BJ (cell line): ENCODE measurements at regions not wholly inside any gene's neighbourhood (a gene's known extent, or its start where the extent isn't known, plus 50 kb on each side); places are given as distances from the start of the nearest gene placed in this dataset.

Experiments
- CTCF ChIA-PET: fragments of 350-600 bp; formaldehyde crosslinking; extraction: SDS; loops from one replicate; lab custom pipeline; 2021; ENCODE audit warnings: antibody characterized with exemption, inconsistent platforms; lab: Yijun Ruan, JAX
- POLR2A ChIA-PET: fragments of 300-600 bp; sonication (Branson Sonifier 250); formaldehyde crosslinking; extraction: SDS; loops from one replicate; lab custom pipeline; 2021; ENCODE audit warnings: antibody characterized with exemption; lab: Charles Lee
- DNase-seq: peaks from one replicate; pipeline ENCODE4 v3.0.0-alpha.2; 2011; ENCODE audit warnings: low read depth
- H3K27me3 ChIP-seq: 2 replicates; pipeline ENCODE4 v1.6.0; 2011; ENCODE audit warnings: low read length; ENCODE audit not compliant: control insufficient read depth, insufficient read depth
- H3K36me3 ChIP-seq: 2 replicates; pipeline ENCODE4 v1.5.1; 2011; ENCODE audit warnings: low read length; ENCODE audit not compliant: control insufficient read depth, insufficient read depth
- H3K4me3 ChIP-seq: 2 replicates; pipeline ENCODE4 v1.5.1; 2011; ENCODE audit warnings: low read depth, mild to moderate bottlenecking, control low read depth, low read length
- TF ChIP-seq, protein P1 (sequence below): IDR thresholded peaks from 2 replicates; pipeline ENCODE4 v1.5.1; 2011; ENCODE audit warnings: low read depth, mild to moderate bottlenecking, control low read depth, inconsistent platforms, low read length, moderate library complexity; ENCODE audit not compliant: insufficient read depth

GRCh38 chr5:71810023-71810422, 90.9 kb downstream of the CARTPT start:
- TF ChIP-seq, protein P1, sequence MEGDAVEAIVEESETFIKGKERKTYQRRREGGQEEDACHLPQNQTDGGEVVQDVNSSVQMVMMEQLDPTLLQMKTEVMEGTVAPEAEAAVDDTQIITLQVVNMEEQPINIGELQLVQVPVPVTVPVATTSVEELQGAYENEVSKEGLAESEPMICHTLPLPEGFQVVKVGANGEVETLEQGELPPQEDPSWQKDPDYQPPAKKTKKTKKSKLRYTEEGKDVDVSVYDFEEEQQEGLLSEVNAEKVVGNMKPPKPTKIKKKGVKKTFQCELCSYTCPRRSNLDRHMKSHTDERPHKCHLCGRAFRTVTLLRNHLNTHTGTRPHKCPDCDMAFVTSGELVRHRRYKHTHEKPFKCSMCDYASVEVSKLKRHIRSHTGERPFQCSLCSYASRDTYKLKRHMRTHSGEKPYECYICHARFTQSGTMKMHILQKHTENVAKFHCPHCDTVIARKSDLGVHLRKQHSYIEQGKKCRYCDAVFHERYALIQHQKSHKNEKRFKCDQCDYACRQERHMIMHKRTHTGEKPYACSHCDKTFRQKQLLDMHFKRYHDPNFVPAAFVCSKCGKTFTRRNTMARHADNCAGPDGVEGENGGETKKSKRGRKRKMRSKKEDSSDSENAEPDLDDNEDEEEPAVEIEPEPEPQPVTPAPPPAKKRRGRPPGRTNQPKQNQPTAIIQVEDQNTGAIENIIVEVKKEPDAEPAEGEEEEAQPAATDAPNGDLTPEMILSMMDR = no peak
- no peak for DNase-seq
- H3K27me3 ChIP-seq = peaks cover 8% of the 10 kb centered on the region; the same call in 1 of the 2 replicates
- no peak overlapping the region for H3K4me3 ChIP-seq
- ChIA-PET CTCF (no interaction called here), POLR2A (interaction anchor here (0.6 kb wide), 1 partner anchor 20 kb away, joined by 4 read pairs; no protein-coding TSS in a partner anchor)
- no peaks in the 10 kb centered on the region for H3K36me3 ChIP-seq

DNA sequence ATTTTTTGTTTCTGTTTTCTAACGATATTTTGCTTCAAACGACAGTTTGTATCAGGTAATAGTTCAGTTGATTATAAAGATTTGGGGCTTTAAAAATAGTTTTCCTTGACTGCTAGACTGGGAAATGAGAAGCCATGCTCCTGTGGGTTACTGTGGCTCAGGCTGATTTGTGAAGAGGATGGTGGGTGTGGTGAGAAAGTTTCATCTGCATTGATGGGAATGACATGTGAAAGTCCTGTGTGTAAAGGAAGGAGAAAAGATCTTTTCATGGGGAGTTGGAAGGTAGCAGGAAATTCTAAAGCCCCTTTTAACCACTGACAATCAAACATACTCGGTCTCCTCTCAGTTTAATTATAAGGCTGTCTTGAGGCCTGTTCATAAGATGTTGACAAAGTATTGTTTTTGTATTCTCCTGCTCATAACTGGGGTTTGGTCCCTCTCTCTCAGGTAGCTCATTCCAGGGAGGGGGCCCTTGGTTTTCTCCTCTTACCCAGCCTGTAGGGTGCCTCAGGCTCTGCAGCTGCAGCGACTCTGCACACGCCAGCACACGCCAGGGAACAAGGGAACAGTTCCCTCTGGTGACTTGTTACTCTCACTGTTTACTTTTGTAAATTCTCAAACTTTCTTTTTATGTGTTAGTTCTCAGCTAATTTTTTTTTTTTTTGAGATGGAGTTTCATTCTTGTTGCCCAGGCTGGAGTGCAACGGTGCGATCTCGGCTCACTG, 91.6 kb downstream of the CARTPT start:
- no peak for DNase-seq
- Histone ChIP-seq H3K36me3 (no peaks in the 10 kb centered on the region), H3K4me3 (no peak overlapping the region), H3K27me3 (peaks cover 8% of the 10 kb centered on the region; the same call in 1 of the 2 replicates)
- ChIA-PET CTCF (no interaction called here), POLR2A (interaction anchor here (0.6 kb wide), 1 partner anchor 20 kb away, joined by 4 read pairs; no protein-coding TSS in a partner anchor)
- TF ChIP-seq, protein P1 = no peak

GRCh38 chr5:71811779-71812178, 92.7 kb downstream of the CARTPT start:
- Histone ChIP-seq H3K36me3 (no peaks in the 10 kb centered on the region), H3K27me3 (peaks cover 7% of the 10 kb centered on the region; the same call in 1 of the 2 replicates), H3K4me3 (no peak overlapping the region)
- TF ChIP-seq, protein P1 = no peak
- ChIA-PET POLR2A (no interaction called here), CTCF (interaction anchor here (0.8 kb wide), 1 partner anchor 27 kb away, joined by 3 read pairs; no protein-coding TSS in a partner anchor)
- no peak for DNase-seq

DNA sequence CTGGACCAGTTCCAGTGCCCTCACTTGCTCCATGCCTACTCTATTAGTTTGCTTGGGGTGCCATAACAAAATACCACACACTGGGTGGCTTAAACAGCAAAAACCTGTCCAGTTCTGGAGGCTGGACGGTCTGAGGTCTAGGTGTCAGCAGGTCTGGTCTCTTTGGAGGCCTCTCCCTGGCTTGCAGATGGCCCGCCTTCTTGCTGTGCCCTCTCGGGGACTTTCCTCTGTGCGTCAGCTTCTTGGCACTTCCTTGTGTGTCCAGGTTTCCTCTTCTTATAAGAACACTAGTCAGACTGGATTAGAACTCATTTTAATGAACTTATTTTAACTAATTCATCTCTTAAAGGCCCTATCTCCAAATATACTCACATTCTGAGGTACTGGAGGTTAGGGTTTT, 97.2 kb downstream of the CARTPT start:
- H3K36me3 ChIP-seq = no peaks in the 10 kb centered on the region
- no peak overlapping the region for H3K4me3 ChIP-seq
- ChIA-PET CTCF (interaction anchor here (0.6 kb wide), 1 partner anchor 10 kb away, joined by 3 read pairs; no protein-coding TSS in a partner anchor), POLR2A (no interaction called here)
- no peaks in the 10 kb centered on the region for H3K27me3 ChIP-seq
- TF ChIP-seq, protein P1 = no peak
- DNase-seq = no peak

DNA sequence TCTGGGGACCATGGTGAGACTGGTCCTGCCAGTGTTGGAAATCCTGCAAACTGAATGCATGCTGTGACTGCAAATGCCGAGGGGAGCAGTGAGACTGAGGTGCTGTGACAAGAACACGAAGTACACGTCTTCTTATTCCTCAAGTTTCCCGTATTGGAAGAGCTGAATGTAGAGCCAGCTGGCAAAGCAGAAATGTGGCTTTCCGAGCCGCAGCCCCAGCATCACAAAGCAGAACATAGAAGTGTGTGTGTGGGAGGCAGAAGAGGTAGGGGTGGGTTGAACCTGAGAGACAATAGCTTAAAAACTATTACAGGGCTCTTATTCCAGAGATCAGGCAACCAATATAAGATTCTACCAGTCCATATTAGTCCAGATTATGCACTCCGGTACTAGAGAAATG, 98.8 kb downstream of the CARTPT start:
- CTCF ChIA-PET = no interaction called here
- POLR2A ChIA-PET = no interaction called here
- no peak overlapping the region for H3K4me3 ChIP-seq
- H3K27me3 ChIP-seq = no peaks in the 10 kb centered on the region
- TF ChIP-seq, protein P1 = no peak
- H3K36me3 ChIP-seq = no peaks in the 10 kb centered on the region
- no peak for DNase-seq
